PC-3 (cell line): ENCODE measurements at regions not wholly inside any gene's neighbourhood (a gene's known extent, or its start where the extent isn't known, plus 50 kb on each side); places are given as distances from the start of the nearest gene placed in this dataset.

Source experiments
- ATAC-seq: fragments of 200-7000 bp; cut with Tn5 transposase; 2 replicates; pipeline ENCODE4 v1.9.1; 2020; ENCODE audit warnings: mild to moderate bottlenecking, moderate library complexity
- BruUV-seq: library from RNA; stranded (reverse); fragments of 400-500 nt; replicated peaks from 2 replicates; lab custom pipeline; 2021; lab: Mats Ljungman, UMichigan
- CTCF ChIA-PET: fragments of 300-600 bp; sonication (Branson Sonifier 250); formaldehyde crosslinking; loops from one replicate; lab custom pipeline; 2022; ENCODE audit warnings: antibody characterized with exemption; lab: Charles Lee
- POLR2A ChIA-PET: fragments of 300-600 bp; sonication (Branson Sonifier 250); formaldehyde crosslinking; loops from one replicate; lab custom pipeline; 2022; ENCODE audit warnings: antibody characterized with exemption; ENCODE audit not compliant: unreplicated experiment; lab: Charles Lee
- DNase-seq: peaks from one replicate; pipeline ENCODE4 v3.0.0-alpha.2; 2015
- H2AFZ ChIP-seq: fragments of 300-600 bp; sonication (generic); 2 replicates; pipeline ENCODE4 v1.6.0; 2016; ENCODE audit warnings: antibody characterized with exemption, low read length
- H3F3A ChIP-seq: fragments of 300-600 bp; sonication (generic); one replicate; pipeline ENCODE4 v1.6.0; 2017; ENCODE audit warnings: antibody characterized with exemption, low read length, control low read depth, mild to moderate bottlenecking; ENCODE audit not compliant: unreplicated experiment
- H3K27ac ChIP-seq: fragments of 300-600 bp; sonication (generic); 2 replicates; pipeline ENCODE4 v1.5.1; 2016; ENCODE audit warnings: mild to moderate bottlenecking, low read length
- H3K27me3 ChIP-seq: fragments of 300-600 bp; sonication (generic); 2 replicates; pipeline ENCODE4 v1.6.1; 2016; ENCODE audit warnings: low read length, mixed read lengths
- H3K36me3 ChIP-seq: fragments of 300-600 bp; sonication (generic); 2 replicates; pipeline ENCODE4 v1.6.1; 2016; ENCODE audit warnings: low read depth, mixed run types, low read length, mixed read lengths
- H3K4me1 ChIP-seq: fragments of 300-600 bp; sonication (generic); 2 replicates; pipeline ENCODE4 v1.5.1; 2016; ENCODE audit warnings: low read length; ENCODE audit not compliant: insufficient read depth
- H3K4me2 ChIP-seq: fragments of 300-600 bp; sonication (generic); 2 replicates; pipeline ENCODE4 v1.6.0; 2016; ENCODE audit warnings: low read length
- H3K4me3 ChIP-seq: fragments of 300-600 bp; sonication (generic); 2 replicates; pipeline ENCODE4 v1.5.1; 2016; ENCODE audit warnings: mild to moderate bottlenecking, low read length, mixed read lengths
- H3K79me2 ChIP-seq: fragments of 300-600 bp; sonication (generic); 2 replicates; pipeline ENCODE4 v1.6.1; 2017; ENCODE audit warnings: low read length, mixed read lengths
- H3K9ac ChIP-seq: fragments of 300-600 bp; sonication (generic); 2 replicates; pipeline ENCODE4 v1.6.0; 2016; ENCODE audit warnings: mild to moderate bottlenecking, low read length
- H3K9me2 ChIP-seq: fragments of 300-600 bp; sonication (generic); replicated peaks from 2 replicates; pipeline ENCODE4 v1.6.1; 2016; ENCODE audit warnings: mixed run types, low read length, mixed read lengths
- H3K9me3 ChIP-seq: fragments of 300-600 bp; sonication (generic); 2 replicates; pipeline ENCODE4 v1.6.1; 2016; ENCODE audit warnings: low read length, mixed read lengths
- H4K20me1 ChIP-seq: fragments of 300-600 bp; sonication (generic); 2 replicates; pipeline ENCODE4 v1.6.1; 2016; ENCODE audit warnings: low read length, mixed read lengths
- CTCF ChIP-seq: fragments of 300-600 bp; sonication (generic); conservative IDR thresholded peaks from 2 replicates; pipeline ENCODE4 v1.5.1; 2017; ENCODE audit warnings: antibody characterized with exemption, low read depth, mild to moderate bottlenecking, low read length
- EZH2 ChIP-seq: fragments of 300-600 bp; sonication (generic); IDR thresholded peaks from one replicate; pipeline ENCODE4 v1.6.1; 2017; ENCODE audit warnings: antibody characterized with exemption, mild to moderate bottlenecking, low read length; ENCODE audit not compliant: unreplicated experiment
- EZH2phosphoT487 ChIP-seq: fragments of 300-600 bp; sonication (generic); IDR thresholded peaks from 2 replicates; pipeline ENCODE4 v1.6.1; 2018; ENCODE audit warnings: mild to moderate bottlenecking, antibody characterized with exemption, low read length, borderline replicate concordance
- intact Hi-C: fragments of 100-400 bp; cut with micrococcal nuclease; formaldehyde crosslinking; loops from 2 replicates; pipeline ENCODE4 v1.9.0; 2023

- intact Hi-C loops: no loop called here
- Histone ChIP-seq H3K27ac (no peak overlapping the region), H3K4me3 (no peak overlapping the region), H2AFZ (no peak overlapping the region), H3K9me2 (no peaks in the 10 kb centered on the region), H3K36me3 (no peaks in the 10 kb centered on the region), H3K27me3 (no peaks in the 10 kb centered on the region), H3F3A (no peaks in the 10 kb centered on the region), H3K4me2 (no peak overlapping the region), H3K4me1 (peaks cover 9% of the 10 kb centered on the region; the same call in 1 of the 2 replicates), H3K9me3 (no peaks in the 10 kb centered on the region), H4K20me1 (no peaks in the 10 kb centered on the region), H3K9ac (no peak overlapping the region), H3K79me2 (no peaks in the 10 kb centered on the region)
- POLR2A ChIA-PET: no interaction called here
- peak; percentile 38 for ATAC-seq
- no peak for DNase-seq
- CTCF ChIA-PET: no interaction called here
- no TSS peak for BruUV-seq
- TF ChIP-seq EZH2phosphoT487: no peak
- TF ChIP-seq EZH2: no peak
- no peak for TF ChIP-seq CTCF
Measured at GRCh38 chr9:23172979-23173637, 652.9 kb downstream of the ELAVL2 start.

- no peaks in the 10 kb centered on the region for H3F3A ChIP-seq
- H3K9me2 ChIP-seq: no peaks in the 10 kb centered on the region
- H3K27me3 ChIP-seq: no peaks in the 10 kb centered on the region
- no peak for TF ChIP-seq CTCF
- TF ChIP-seq EZH2: no peak
- no peak for TF ChIP-seq EZH2phosphoT487
- POLR2A ChIA-PET: no interaction called here
- no peak for ATAC-seq
- no peaks in the 10 kb centered on the region for H3K9me3 ChIP-seq
- CTCF ChIA-PET: no interaction called here
- intact Hi-C loops: no loop called here
- no peak overlapping the region for H3K27ac ChIP-seq
- no peaks in the 10 kb centered on the region for H3K79me2 ChIP-seq
- H3K4me1 ChIP-seq: no peaks in the 10 kb centered on the region
- no peak for DNase-seq
- H3K4me2 ChIP-seq: no peak overlapping the region
- H3K36me3 ChIP-seq: no peaks in the 10 kb centered on the region
- no peaks in the 10 kb centered on the region for H4K20me1 ChIP-seq
- no peak overlapping the region for H3K4me3 ChIP-seq
- H2AFZ ChIP-seq: no peak overlapping the region
- no TSS peak for BruUV-seq
- no peak overlapping the region for H3K9ac ChIP-seq
Measured at GRCh38 chr9:23194281-23194680, 631.8 kb downstream of the ELAVL2 start.

GRCh38 chr9:23215688-23216087 lies 610.4 kb downstream of the ELAVL2 start:
- no peaks in the 10 kb centered on the region for H3K36me3 ChIP-seq
- no peak overlapping the region for H3K4me2 ChIP-seq
- H3K9me2 ChIP-seq: no peaks in the 10 kb centered on the region
- H3K27me3 ChIP-seq: no peaks in the 10 kb centered on the region
- CTCF ChIA-PET: no interaction called here
- ATAC-seq: no peak
- H4K20me1 ChIP-seq: no peaks in the 10 kb centered on the region
- intact Hi-C loops: no loop called here
- no TSS peak for BruUV-seq
- no peaks in the 10 kb centered on the region for H3K9me3 ChIP-seq
- H3K9ac ChIP-seq: no peak overlapping the region
- H3K4me3 ChIP-seq: no peak overlapping the region
- H3K79me2 ChIP-seq: no peaks in the 10 kb centered on the region
- H3K4me1 ChIP-seq: no peaks in the 10 kb centered on the region
- H2AFZ ChIP-seq: no peak overlapping the region
- no peaks in the 10 kb centered on the region for H3F3A ChIP-seq
- POLR2A ChIA-PET: no interaction called here
- DNase-seq: no peak
- no peak overlapping the region for H3K27ac ChIP-seq
- no peak for TF ChIP-seq EZH2
- TF ChIP-seq EZH2phosphoT487: no peak
- no peak for TF ChIP-seq CTCF
